Nephron (organoid): ENCODE measurements at regions not wholly inside any gene's neighbourhood (a gene's known extent, or its start where the extent isn't known, plus 50 kb on each side); places are given as distances from the start of the nearest gene placed in this dataset.

ENCODE experiments used
- H3K27ac Mint-ChIP-seq, 3 experiments: 2 replicates each; pipeline ENCODE4 v1.8.0; 2020; ENCODE audit warnings: mixed read lengths in 3 of 3, mild to moderate bottlenecking in 2 of 3, moderate library complexity in 1 of 3
- H3K27me3 Mint-ChIP-seq: 2 replicates; pipeline ENCODE4 v1.8.0; 2021; ENCODE audit warnings: low read depth, mild to moderate bottlenecking, moderate library complexity, mixed read lengths
- H3K36me3 Mint-ChIP-seq: 2 replicates; pipeline ENCODE4 v1.8.0; 2020; ENCODE audit warnings: low read depth, mixed read lengths
- H3K4me1 Mint-ChIP-seq: 2 replicates; pipeline ENCODE4 v1.8.0; 2020; ENCODE audit warnings: mixed read lengths
- H3K4me3 Mint-ChIP-seq, 3 experiments: 2 replicates each; pipeline ENCODE4 v1.8.0; 2020; ENCODE audit warnings: mild to moderate bottlenecking in 3 of 3, mixed read lengths in 3 of 3, moderate library complexity in 2 of 3
- H3K9me3 Mint-ChIP-seq: 2 replicates; pipeline ENCODE4 v1.8.0; 2020; ENCODE audit warnings: mixed read lengths
- TF ChIP-seq, protein P1 (sequence below), 3 experiments: fragments of 200-600 bp; sonication (generic); IDR thresholded peaks; one replicate each; pipeline ENCODE4 v1.5.0; 2021; ENCODE audit warnings: antibody characterized with exemption in 3 of 3; ENCODE audit not compliant: unreplicated experiment in 3 of 3

DNA sequence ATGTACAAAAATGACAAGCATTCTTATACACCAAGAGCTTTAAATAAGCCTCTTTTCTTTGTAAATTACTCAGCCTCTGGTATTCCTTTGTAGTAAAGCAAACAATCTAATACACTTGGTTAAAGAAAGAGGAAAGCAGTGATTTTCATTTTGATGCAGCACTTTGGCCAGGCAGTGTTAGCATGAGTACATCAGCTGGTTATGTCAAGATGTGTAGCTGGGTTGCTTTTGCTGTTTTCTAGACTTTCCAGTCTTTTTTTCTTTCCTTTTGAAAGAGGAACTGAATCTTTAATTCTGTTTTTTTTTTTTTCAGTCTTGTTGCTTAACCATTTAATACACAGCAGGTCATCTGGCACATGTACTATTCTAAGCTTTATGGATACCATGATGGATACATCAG, 167.1 kb upstream of the AADAT start:
- H3K27ac Mint-ChIP-seq, result no peak overlapping the region
- no peak overlapping the region for H3K4me3 Mint-ChIP-seq
- TF ChIP-seq, protein P1, sequence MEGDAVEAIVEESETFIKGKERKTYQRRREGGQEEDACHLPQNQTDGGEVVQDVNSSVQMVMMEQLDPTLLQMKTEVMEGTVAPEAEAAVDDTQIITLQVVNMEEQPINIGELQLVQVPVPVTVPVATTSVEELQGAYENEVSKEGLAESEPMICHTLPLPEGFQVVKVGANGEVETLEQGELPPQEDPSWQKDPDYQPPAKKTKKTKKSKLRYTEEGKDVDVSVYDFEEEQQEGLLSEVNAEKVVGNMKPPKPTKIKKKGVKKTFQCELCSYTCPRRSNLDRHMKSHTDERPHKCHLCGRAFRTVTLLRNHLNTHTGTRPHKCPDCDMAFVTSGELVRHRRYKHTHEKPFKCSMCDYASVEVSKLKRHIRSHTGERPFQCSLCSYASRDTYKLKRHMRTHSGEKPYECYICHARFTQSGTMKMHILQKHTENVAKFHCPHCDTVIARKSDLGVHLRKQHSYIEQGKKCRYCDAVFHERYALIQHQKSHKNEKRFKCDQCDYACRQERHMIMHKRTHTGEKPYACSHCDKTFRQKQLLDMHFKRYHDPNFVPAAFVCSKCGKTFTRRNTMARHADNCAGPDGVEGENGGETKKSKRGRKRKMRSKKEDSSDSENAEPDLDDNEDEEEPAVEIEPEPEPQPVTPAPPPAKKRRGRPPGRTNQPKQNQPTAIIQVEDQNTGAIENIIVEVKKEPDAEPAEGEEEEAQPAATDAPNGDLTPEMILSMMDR (IDR thresholded peaks at IDR 0.05; ENCODE audit: unreplicated experiment in 3 of 3), result no peak
- no peaks in the 10 kb centered on the region for H3K4me1 Mint-ChIP-seq
- H3K9me3 Mint-ChIP-seq, result peaks cover 2% of the 10 kb centered on the region
- H3K27me3 Mint-ChIP-seq, result no peaks in the 10 kb centered on the region
- no peaks in the 10 kb centered on the region for H3K36me3 Mint-ChIP-seq

DNA sequence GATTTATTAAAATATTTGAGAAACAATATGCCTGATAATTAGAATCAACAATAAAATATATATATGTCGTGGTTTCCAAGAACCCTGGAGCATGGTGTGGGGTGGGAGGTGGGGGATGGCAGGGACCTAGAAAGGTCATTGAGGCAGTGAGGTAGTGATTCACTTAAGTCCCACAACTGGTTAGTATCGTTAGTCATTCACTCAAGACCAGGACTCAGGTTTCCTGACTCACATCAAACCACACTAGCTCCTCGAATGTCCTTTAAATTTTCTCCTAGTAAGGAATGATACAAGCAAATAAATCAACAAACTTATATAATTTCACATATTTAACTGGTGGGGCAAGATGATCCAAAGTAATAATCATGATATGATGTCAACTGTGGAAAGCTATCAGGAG, 158.8 kb upstream of the AADAT start:
- Mint-ChIP-seq H3K27me3 (no peaks in the 10 kb centered on the region), H3K27ac (no peak overlapping the region), H3K4me1 (peaks cover 13% of the 10 kb centered on the region), H3K36me3 (no peaks in the 10 kb centered on the region), H3K9me3 (peaks cover 1% of the 10 kb centered on the region), H3K4me3 (no peak overlapping the region)
- TF ChIP-seq, protein P1 (IDR thresholded peaks at IDR 0.05; ENCODE audit: unreplicated experiment in 3 of 3), result no peak

DNA sequence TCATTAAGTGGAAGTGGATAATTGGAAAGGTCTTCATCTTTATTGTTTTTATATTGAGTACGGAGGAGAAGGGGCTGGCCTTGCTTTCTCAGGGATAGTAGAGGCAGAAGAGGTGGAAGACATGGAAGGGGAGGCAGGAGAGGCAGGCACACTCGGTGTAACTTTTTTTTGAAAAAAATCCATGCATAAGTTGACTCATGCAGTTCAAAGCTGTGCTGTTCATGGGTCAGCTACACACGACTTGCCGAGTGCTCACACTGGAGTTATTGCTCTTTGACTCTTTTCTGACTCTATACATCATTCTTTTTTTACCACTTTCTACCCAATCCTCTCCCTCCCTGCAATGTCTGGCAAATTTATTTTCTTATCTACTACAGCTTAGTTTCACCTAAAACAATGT, 158.3 kb upstream of the AADAT start:
- TF ChIP-seq, protein P1 (IDR thresholded peaks at IDR 0.05; ENCODE audit: unreplicated experiment in 3 of 3), result no peak
- Mint-ChIP-seq H3K27ac (peak overlapping the region in 2 of 3 experiments; percentile 1 to 56), H3K36me3 (no peaks in the 10 kb centered on the region), H3K4me1 (peaks cover 13% of the 10 kb centered on the region), H3K27me3 (no peaks in the 10 kb centered on the region), H3K9me3 (no peaks in the 10 kb centered on the region), H3K4me3 (no peak overlapping the region)

DNA sequence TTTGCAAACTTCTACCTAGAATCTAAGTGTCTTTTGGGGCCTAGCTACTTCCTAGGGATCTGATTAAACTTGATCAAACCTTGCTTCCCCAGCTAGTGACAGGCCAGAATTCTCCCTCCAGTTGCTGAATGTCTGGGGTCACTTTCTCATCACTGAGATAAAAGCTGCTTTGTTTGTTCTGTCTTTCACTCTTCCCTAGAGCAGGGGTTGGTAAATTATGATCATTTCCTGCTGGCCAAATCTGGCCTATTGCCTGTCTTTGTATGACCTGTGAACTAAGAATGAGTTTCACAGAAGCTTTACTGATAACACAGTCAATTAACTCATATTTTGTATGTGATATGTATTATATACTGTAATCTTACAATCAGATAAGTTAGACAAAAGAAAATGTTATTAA, 157.8 kb upstream of the AADAT start:
- H3K27ac Mint-ChIP-seq, result peak overlapping the region in 2 of 3 experiments; percentile 1 to 56

DNA sequence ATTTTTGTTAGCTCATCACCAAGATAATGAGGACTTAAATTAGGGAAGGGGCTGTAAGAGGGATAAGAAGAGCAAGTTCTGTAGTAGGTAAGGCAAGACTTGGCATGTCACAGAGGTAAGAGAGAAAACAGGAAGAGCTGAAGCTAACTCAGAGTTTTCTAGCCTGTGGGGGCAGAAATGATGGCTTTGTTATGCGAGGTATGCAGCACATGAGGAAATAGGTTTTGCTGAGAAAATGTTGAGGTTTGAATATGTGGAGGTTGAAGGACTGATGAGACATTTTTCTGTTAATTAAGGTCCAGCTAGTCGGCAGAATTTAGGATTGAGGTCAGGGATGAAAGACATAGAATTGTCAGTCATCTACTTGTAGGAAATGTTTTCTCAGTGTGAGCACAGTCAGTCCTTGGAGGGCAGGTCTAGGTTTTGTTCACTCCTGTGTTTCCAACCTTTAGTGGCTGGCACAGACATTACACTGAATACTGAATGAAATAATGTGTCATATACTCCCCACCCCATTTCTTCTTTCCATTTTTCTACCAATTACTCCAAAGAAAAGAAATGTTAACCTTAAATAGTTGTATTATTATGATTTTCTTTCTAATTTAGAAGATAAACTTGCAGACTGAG, 154.0 kb upstream of the AADAT start:
- H3K4me1 Mint-ChIP-seq, result peaks cover 13% of the 10 kb centered on the region
- no peak overlapping the region for H3K4me3 Mint-ChIP-seq
- H3K36me3 Mint-ChIP-seq, result no peaks in the 10 kb centered on the region
- TF ChIP-seq, protein P1 (IDR thresholded peaks at IDR 0.05; ENCODE audit: unreplicated experiment in 3 of 3), result no peak
- no peaks in the 10 kb centered on the region for H3K9me3 Mint-ChIP-seq
- H3K27me3 Mint-ChIP-seq, result no peaks in the 10 kb centered on the region
- H3K27ac Mint-ChIP-seq, result no peak overlapping the region

More for the DNA sequence above, 157.8 kb upstream of the AADAT start:
- Mint-ChIP-seq H3K36me3 (no peaks in the 10 kb centered on the region), H3K27me3 (no peaks in the 10 kb centered on the region), H3K4me1 (peaks cover 13% of the 10 kb centered on the region), H3K9me3 (no peaks in the 10 kb centered on the region), H3K4me3 (no peak overlapping the region)
- TF ChIP-seq, protein P1 (IDR thresholded peaks at IDR 0.05; ENCODE audit: unreplicated experiment in 3 of 3), result no peak

DNA sequence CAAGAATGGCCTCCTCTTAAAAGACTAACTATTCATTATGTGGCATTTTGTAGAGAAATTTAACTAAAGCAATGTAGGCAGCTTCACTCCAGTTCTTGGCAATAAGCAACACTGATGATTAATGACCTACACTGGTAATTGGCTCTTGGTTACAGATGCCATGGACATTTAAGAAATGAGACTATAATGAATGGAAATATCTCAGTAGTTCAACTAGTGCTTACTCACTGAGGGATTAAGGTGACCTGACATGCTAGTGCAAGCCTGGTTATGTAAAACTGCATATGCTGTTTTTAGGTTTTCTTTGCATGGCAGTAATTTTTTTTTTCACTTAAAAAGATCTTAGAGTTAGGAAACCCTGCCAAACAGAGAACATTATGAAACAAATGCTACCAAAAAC, 152.7 kb upstream of the AADAT start:
- Mint-ChIP-seq H3K27ac (no peak overlapping the region), H3K4me1 (peaks cover 4% of the 10 kb centered on the region), H3K36me3 (no peaks in the 10 kb centered on the region), H3K4me3 (no peak overlapping the region), H3K9me3 (no peaks in the 10 kb centered on the region), H3K27me3 (no peaks in the 10 kb centered on the region)
- TF ChIP-seq, protein P1 (IDR thresholded peaks at IDR 0.05; ENCODE audit: unreplicated experiment in 3 of 3), result no peak
